Memory B cell (primary cell): ENCODE measurements at regions not wholly inside any gene's neighbourhood (a gene's known extent, or its start where the extent isn't known, plus 50 kb on each side); places are given as distances from the start of the nearest gene placed in this dataset.

Experiments
- ATAC-seq: fragments of 150-1000 bp; cut with Tn5 transposase; 2 replicates; pipeline ENCODE4 v1.10.0; 2021; ENCODE audit warnings: low read depth, mild to moderate bottlenecking, moderate library complexity
- DNase-seq, 2 donors: peaks; one replicate each; pipeline ENCODE4 v3.0.0; 2022; ENCODE audit warnings: low spot score in 2 of 2
- H3K27ac Mint-ChIP-seq: one replicate; pipeline ENCODE4 v1.8.0; 2022; ENCODE audit warnings: mild to moderate bottlenecking, moderate library complexity, mixed read lengths
- H3K27me3 Mint-ChIP-seq: one replicate; pipeline ENCODE4 v1.8.0; 2022; ENCODE audit warnings: mixed read lengths
- H3K36me3 Mint-ChIP-seq: one replicate; pipeline ENCODE4 v1.8.0; 2022; ENCODE audit warnings: mild to moderate bottlenecking, mixed read lengths
- H3K4me1 Mint-ChIP-seq: one replicate; pipeline ENCODE4 v1.8.0; 2022; ENCODE audit warnings: mixed read lengths
- H3K4me3 Mint-ChIP-seq: one replicate; pipeline ENCODE4 v1.8.0; 2022; ENCODE audit warnings: mild to moderate bottlenecking, moderate library complexity, mixed read lengths
- H3K9me3 Mint-ChIP-seq: one replicate; pipeline ENCODE4 v1.8.0; 2022; ENCODE audit warnings: mixed read lengths

DNA sequence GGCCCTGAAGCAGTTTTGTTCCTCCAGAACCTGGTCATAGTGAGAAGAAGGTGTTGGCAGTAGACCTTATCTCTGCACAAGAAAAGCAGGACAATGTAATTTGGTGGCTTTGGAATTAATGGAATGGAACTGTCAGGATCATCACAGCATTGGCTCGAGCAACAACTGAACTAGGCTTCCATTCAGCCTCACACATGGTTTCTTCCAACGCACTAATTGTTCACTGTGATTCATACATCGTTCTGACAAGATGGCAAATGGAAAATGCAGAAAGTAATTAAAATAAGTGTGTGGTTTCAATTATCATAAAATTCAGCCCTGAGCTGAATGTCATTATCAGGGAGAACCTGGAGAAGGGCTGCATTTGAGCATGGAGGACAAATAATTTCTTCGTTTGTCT is 80.6 kb downstream of the MFSD1 start:
- Mint-ChIP-seq H3K36me3 (peaks cover 5% of the 10 kb centered on the region), H3K4me3 (no peak overlapping the region), H3K27ac (no peak overlapping the region), H3K4me1 (no peaks in the 10 kb centered on the region), H3K27me3 (peaks cover 2% of the 10 kb centered on the region), H3K9me3 (peaks cover 7% of the 10 kb centered on the region)
- DNase-seq: no peak
- ATAC-seq: no peak

DNA sequence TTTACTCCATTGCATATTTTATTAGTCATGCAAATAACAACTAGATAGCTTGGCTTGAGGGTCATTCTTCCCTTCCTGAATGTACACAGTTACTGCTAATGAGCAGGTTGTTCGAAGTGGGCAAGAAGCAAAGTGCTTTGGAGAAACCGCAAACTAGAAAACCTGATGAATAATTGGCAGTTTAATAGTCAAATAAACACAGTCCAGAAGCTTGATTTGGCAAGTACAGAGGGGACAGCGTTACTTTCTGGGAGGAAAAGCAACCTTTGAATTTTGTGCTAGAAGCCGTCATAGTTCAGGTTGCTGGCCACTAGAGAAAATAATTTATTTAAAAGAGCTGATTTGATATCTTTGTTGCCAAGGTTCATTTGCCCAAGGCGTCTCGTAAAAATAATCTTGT is 94.9 kb downstream of the MFSD1 start:
- Mint-ChIP-seq H3K4me3 (no peak overlapping the region), H3K9me3 (no peaks in the 10 kb centered on the region), H3K36me3 (peaks cover 2% of the 10 kb centered on the region), H3K4me1 (no peaks in the 10 kb centered on the region), H3K27me3 (peaks cover 5% of the 10 kb centered on the region), H3K27ac (no peak overlapping the region)
- no peak for DNase-seq
- no peak for ATAC-seq

DNA sequence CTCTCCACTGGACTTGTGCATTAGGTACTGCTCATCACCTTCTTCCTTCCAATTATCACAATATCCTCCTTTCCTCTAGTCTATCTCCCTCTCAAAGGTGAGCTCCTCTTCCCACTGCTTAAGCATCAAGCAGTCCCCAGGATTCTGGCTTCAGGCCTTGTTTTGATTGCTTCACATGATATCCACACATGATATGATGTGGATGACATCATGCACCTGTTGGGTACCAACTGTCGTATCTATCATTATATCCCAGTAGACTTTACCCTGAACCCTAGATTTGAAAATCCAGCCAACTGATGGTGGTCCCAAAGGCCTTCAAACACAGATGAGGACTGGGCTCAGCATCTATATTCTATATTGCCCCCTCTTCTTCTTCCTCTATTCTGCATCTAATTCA is 104.9 kb downstream of the MFSD1 start:
- Mint-ChIP-seq H3K4me3 (no peak overlapping the region), H3K27me3 (peaks cover 13% of the 10 kb centered on the region), H3K9me3 (no peaks in the 10 kb centered on the region), H3K36me3 (no peaks in the 10 kb centered on the region), H3K4me1 (no peaks in the 10 kb centered on the region), H3K27ac (no peak overlapping the region)
- DNase-seq (no peak), ATAC-seq (no peak)

DNA sequence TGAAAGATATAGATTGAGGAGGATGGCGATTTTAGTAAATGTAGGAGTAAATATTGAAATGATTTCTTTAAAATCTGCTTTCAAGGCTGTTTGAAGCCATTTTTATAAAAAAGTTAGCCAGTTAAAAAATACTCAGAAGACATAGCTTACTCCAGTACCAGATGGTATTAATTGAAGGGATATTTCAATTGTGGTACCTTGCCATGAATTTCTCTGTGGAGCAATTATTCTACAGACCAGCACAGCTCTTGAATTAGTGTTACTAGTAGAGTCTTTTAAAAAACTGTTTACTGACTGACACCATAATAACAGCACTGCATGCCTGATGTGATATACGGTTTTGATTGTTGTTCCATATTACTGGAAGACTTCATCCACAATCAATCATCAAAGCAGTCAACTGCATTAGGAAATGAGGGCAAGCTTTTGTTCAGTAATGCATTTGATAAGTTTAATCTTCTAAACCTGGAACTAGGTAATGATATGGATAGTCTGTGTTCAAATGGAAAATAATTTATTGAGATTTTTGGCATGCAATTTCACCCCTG is 106.4 kb downstream of the MFSD1 start:
- Mint-ChIP-seq H3K27me3 (peaks cover 13% of the 10 kb centered on the region), H3K4me1 (no peaks in the 10 kb centered on the region), H3K4me3 (no peak overlapping the region), H3K27ac (no peak overlapping the region), H3K9me3 (no peaks in the 10 kb centered on the region), H3K36me3 (no peaks in the 10 kb centered on the region)
- ATAC-seq (no peak), DNase-seq (no peak)

DNA sequence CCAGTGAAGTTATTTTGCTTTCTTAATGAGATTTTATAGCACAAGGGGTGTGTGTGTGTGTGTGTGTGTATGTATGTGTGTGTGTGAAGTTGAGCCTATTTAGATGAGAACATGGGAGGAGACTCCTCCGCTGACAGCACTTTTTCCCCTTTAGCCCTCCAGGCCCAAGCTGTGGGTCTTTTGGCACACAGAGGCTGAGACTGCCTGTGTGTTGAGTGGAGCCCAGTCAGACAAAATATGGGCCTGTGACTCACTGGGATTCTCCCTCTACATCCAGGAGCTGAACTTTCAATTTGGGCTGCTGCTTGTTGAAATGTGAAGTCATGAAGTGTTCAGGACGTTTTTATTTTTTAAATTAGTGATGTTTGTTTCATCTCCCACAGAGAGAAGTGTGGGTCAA is 108.0 kb downstream of the MFSD1 start:
- DNase-seq: no peak
- H3K4me3 Mint-ChIP-seq: no peak overlapping the region
- no peak overlapping the region for H3K27ac Mint-ChIP-seq
- H3K27me3 Mint-ChIP-seq: peaks cover 13% of the 10 kb centered on the region
- ATAC-seq: no peak
- H3K9me3 Mint-ChIP-seq: no peaks in the 10 kb centered on the region
- no peaks in the 10 kb centered on the region for H3K36me3 Mint-ChIP-seq
- no peaks in the 10 kb centered on the region for H3K4me1 Mint-ChIP-seq

DNA sequence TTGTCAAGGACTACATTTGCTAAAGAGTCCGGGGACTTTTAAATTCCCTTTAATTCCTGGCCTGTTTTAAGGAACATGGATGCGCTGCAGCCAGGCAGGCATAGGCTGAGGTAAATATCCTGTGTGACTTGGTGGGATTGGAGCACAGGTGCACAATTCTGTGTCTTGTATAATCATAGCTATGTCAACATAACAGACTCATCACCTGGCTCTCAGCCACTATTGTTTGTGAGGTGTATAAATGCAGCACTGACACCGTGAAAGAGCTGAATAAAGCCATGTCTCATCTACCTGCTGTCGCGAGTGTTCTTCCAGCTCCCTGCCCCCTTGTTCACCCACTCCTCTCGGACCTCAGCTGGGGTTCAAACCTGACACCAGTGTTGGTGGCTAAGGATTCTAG is 109.7 kb downstream of the MFSD1 start:
- Mint-ChIP-seq H3K4me1 (no peaks in the 10 kb centered on the region), H3K36me3 (no peaks in the 10 kb centered on the region), H3K27me3 (peaks cover 9% of the 10 kb centered on the region), H3K27ac (no peak overlapping the region), H3K9me3 (no peaks in the 10 kb centered on the region), H3K4me3 (no peak overlapping the region)
- DNase-seq (no peak), ATAC-seq (no peak)

DNA sequence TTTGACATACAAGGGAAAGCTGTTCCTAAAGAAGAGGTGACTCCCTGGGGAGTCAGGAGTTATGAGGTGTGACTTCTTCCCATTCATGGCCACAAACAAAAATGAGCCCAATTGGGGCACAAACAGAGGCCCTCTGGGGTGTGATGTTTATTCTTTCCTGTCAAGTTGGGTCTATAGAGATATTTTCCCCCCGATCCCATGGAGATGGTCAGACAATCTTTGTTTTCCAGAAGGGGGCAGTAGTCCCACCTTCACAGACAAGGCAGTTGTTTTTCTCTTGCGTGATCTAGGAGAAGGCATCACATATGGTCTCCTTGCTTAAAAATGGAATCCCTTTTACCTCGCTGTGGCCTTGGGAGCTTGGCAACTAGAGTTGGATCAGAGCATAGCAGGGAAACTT is 110.3 kb downstream of the MFSD1 start:
- Mint-ChIP-seq H3K36me3 (no peaks in the 10 kb centered on the region), H3K4me1 (no peaks in the 10 kb centered on the region), H3K4me3 (no peak overlapping the region), H3K27me3 (peaks cover 6% of the 10 kb centered on the region), H3K9me3 (no peaks in the 10 kb centered on the region), H3K27ac (no peak overlapping the region)
- ATAC-seq (no peak), DNase-seq (no peak)

DNA sequence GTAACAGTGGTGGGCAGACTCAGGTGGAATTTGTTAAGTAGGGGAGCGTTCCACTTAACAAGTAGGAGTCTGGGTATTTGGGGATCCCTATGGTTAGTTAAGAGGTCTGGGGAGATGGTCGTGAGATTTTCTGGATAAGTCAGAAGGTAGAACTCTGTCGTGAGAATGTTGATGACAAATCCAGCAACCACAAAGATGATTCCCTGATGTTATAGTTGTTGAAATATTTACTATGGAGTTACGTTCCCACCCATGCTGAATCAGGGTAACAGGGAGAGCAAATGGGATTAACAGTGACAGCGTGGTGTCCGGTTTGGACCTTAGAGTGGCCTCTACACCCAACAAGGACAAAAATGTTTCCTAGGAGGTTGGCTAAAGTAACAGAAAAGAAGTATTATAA is 110.8 kb downstream of the MFSD1 start:
- no peak overlapping the region for H3K4me3 Mint-ChIP-seq
- peaks cover 3% of the 10 kb centered on the region for H3K27me3 Mint-ChIP-seq
- no peaks in the 10 kb centered on the region for H3K9me3 Mint-ChIP-seq
- H3K36me3 Mint-ChIP-seq: no peaks in the 10 kb centered on the region
- DNase-seq: no peak
- ATAC-seq: no peak
- no peak overlapping the region for H3K27ac Mint-ChIP-seq
- no peaks in the 10 kb centered on the region for H3K4me1 Mint-ChIP-seq

DNA sequence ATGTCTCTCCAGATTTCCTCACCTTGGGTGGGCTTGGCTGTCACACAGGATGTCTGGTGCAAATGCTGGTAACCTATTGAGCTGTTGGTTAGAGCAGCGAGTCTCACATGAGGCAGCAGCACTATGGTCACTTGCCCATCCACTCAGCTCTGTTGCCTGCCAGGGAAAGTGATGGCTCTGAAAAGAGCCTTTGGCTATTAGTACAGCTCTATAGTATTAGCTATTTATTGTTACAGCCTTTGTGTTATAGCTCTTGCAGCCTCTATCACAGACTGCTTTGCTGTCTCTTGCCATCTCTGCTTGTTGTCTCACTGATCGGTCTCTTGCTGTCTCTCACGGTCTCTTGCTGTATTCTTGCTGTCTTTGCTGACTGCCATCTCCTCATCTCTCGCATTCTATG is 114.3 kb downstream of the MFSD1 start:
- no peaks in the 10 kb centered on the region for H3K4me1 Mint-ChIP-seq
- H3K4me3 Mint-ChIP-seq: no peak overlapping the region
- no peak overlapping the region for H3K27ac Mint-ChIP-seq
- H3K36me3 Mint-ChIP-seq: no peaks in the 10 kb centered on the region
- no peak for DNase-seq
- H3K27me3 Mint-ChIP-seq: peaks cover 4% of the 10 kb centered on the region
- ATAC-seq: no peak
- no peaks in the 10 kb centered on the region for H3K9me3 Mint-ChIP-seq

DNA sequence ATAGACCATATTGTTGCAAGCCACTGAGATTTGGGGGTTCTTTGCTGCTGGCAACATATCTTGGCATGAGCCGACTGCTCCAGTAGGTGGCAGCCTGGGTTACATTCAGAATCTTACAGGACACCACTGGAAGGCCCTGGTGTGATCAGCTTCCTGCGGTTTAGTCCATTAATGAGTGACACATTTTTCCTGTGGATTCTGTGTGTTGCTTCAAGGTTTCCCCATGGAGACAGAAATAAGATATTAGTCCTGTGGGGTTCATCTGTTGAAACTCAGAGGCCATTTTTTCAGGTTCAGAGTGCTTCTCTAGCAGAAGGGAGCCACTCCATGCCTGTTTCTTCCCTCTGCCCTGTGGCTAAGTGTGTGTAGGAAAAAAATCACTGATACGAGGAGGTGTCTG is 116.2 kb downstream of the MFSD1 start:
- DNase-seq: peak in 1 of 2 donors; percentile 14
- Mint-ChIP-seq H3K27ac (no peak overlapping the region), H3K36me3 (no peaks in the 10 kb centered on the region), H3K4me1 (no peaks in the 10 kb centered on the region), H3K27me3 (peaks cover 4% of the 10 kb centered on the region), H3K9me3 (no peaks in the 10 kb centered on the region), H3K4me3 (no peak overlapping the region)
- peak; percentile 27 for ATAC-seq

DNA sequence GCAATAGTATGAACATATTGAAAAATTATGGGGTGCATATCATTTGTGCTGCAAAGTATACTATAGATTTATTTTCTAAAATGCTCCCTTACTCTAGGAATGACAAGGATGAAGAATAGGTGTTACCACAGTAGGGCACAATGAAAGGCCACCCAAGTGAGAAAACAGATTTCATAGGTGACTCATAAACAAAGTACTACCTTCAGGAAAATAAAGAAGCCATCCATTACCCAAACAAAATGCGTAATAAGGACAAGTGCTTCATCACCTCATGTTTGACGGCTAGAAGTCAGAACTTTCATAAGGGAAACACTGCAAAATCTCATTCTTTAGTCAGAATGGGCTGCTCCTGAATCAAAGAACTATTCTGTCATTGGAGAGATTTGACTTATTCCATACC is 116.6 kb downstream of the MFSD1 start:
- H3K4me3 Mint-ChIP-seq: no peak overlapping the region
- no peak overlapping the region for H3K27ac Mint-ChIP-seq
- H3K9me3 Mint-ChIP-seq: no peaks in the 10 kb centered on the region
- DNase-seq (no peak), ATAC-seq (no peak)
- no peaks in the 10 kb centered on the region for H3K4me1 Mint-ChIP-seq
- peaks cover 4% of the 10 kb centered on the region for H3K27me3 Mint-ChIP-seq
- no peaks in the 10 kb centered on the region for H3K36me3 Mint-ChIP-seq

DNA sequence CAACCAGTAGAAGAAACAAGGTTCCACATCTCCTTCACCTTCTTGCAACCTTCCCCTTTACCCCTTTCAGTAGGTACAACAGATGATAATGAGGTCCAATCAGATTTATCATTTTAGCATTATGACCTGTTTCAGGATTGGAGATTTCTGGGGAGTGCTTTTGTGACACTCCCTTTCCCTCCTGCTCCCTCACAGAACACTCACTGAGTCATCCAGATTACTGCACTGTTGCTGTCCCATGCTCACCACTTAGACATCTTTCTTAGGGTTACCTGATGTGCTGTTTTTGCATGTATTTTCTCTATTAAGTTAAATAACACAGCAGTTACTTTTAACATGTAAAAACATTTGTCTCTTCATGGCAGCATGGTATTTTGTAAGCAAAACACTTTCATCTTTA is 118.5 kb downstream of the MFSD1 start:
- DNase-seq: no peak
- no peaks in the 10 kb centered on the region for H3K4me1 Mint-ChIP-seq
- H3K4me3 Mint-ChIP-seq: no peak overlapping the region
- H3K9me3 Mint-ChIP-seq: no peaks in the 10 kb centered on the region
- no peak for ATAC-seq
- H3K36me3 Mint-ChIP-seq: no peaks in the 10 kb centered on the region
- H3K27ac Mint-ChIP-seq: no peak overlapping the region
- H3K27me3 Mint-ChIP-seq: peaks cover 4% of the 10 kb centered on the region

DNA sequence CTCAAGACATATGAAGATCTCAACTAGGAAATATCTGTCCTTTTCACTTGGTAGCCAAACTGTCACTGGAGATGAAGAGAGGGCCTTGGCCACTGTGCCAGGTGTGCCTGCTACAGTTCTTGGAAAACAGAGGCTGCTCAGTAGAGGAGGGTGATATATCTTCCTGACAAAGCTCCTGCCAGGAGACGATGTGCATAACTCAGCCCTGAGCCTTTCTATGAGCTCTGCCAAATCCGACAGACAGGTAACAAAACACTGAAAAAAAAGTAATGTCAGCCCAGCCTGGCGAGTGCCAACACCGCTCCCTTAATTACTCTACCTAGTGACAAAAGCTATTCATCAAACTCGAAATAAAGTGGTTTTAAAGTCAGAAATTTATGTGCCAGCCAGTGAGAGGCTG is 123.2 kb downstream of the MFSD1 start:
- ATAC-seq (no peak), DNase-seq (no peak)
- Mint-ChIP-seq H3K27me3 (peaks cover 5% of the 10 kb centered on the region), H3K9me3 (no peaks in the 10 kb centered on the region), H3K36me3 (no peaks in the 10 kb centered on the region), H3K4me1 (no peaks in the 10 kb centered on the region), H3K4me3 (no peak overlapping the region), H3K27ac (no peak overlapping the region)

DNA sequence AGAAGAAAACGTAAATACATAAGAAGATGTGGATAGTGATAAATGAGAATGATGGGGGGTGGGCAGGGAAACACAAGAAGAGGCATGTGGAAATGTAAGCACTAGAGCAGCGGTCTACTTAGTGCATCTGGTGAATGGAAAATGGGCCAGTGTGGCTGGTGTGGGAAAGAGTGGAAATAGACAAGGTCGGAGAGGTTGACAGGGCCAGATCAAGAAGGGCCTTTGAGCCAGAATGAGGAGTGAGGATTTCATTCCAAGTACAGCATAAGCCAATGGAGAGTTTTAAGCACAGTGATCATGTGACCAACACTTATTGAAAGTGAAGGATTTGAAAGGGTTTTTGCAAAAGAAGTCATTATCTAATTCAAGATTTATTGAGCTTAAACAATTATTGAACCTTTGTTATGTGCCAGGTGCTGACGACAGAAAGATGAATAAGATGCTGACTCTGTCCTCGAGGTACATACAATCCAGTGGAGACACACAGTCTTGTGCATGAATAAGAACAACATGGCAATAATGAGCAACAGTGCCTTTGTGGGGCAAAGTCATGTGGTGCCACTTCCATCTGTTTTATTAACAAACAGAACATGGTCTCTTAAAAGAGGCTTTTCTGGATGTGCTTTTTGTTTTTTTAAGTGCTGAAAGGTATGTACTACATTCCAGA is 124.1 kb downstream of the MFSD1 start:
- Mint-ChIP-seq H3K9me3 (no peaks in the 10 kb centered on the region), H3K36me3 (no peaks in the 10 kb centered on the region), H3K4me1 (no peaks in the 10 kb centered on the region), H3K27me3 (peaks cover 5% of the 10 kb centered on the region), H3K27ac (no peak overlapping the region), H3K4me3 (no peak overlapping the region)
- no peak for ATAC-seq
- DNase-seq: no peak

DNA sequence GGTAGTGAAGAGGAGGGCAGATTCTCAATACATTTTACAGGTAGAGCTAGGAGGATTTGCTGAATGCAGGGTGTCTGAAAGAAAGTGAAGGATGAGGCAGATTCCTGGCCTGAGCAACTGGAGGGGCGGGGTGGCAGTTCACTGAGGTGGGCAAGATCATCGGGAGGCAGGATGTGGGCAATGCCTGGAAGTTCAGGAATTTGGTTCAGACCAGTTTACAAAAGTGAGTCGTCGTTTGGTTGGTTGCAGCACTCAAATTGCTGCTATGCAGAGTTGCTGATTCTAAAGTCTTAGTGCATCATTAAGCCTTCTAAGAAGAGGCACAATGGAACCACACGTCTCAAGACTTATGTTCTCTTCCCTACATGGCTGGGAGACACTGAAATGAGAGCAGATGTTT is 134.0 kb downstream of the MFSD1 start:
- H3K27me3 Mint-ChIP-seq: peaks cover 6% of the 10 kb centered on the region
- no peaks in the 10 kb centered on the region for H3K4me1 Mint-ChIP-seq
- no peak overlapping the region for H3K27ac Mint-ChIP-seq
- no peak overlapping the region for H3K4me3 Mint-ChIP-seq
- no peak for DNase-seq
- H3K9me3 Mint-ChIP-seq: peaks cover 7% of the 10 kb centered on the region
- H3K36me3 Mint-ChIP-seq: peaks cover 2% of the 10 kb centered on the region
- ATAC-seq: no peak
